ENCODE measurements at regions not wholly inside any gene's neighbourhood (a gene's known extent, or its start where the extent isn't known, plus 50 kb on each side); places are given as distances from the start of the nearest gene placed in this dataset.
"Not testable (repeated sequence)": the region's sequence is repeated elsewhere in the genome, so short reads cannot be mapped to it uniquely, and the experiment has no call there.

GRCh38 chr4:3954540-3955320, 188.5 kb downstream of the ADRA2C start:
- Histone ChIP-seq H3K56ac (ENCODE audit: low read length) (peak overlapping the region; percentile 83), H3K4me3 (ENCODE audit: low read length) (peak overlapping the region; percentile 38), H3K4me2 (ENCODE audit: low read length) (peak overlapping the region; percentile 27), H3K27ac (ENCODE audit: low read depth, low read length) (peak overlapping the region; percentile 22), H3K9ac (ENCODE audit: low read length) (peak overlapping the region; percentile 74)
- not testable (repeated sequence) for H3K27me3 ChIP-seq (ENCODE audit: insufficient read depth, low read length, poor library complexity); H3K36me3 ChIP-seq (ENCODE audit: control insufficient read depth, insufficient read depth, low read length); H2BK120ac ChIP-seq (ENCODE audit: low read depth, low read length); H2BK5ac ChIP-seq (ENCODE audit: low read length); H3K23ac ChIP-seq (ENCODE audit: low read length); H3K4me1 ChIP-seq (ENCODE audit: control insufficient read depth, low read depth, low read length); H3K79me2 ChIP-seq (ENCODE audit: control insufficient read depth, insufficient read depth, low read length); H3K4ac ChIP-seq (ENCODE audit: low read depth, low read length); H4K5ac ChIP-seq (ENCODE audit: low read length); H3K79me1 ChIP-seq (ENCODE audit: low read length); H2AK5ac ChIP-seq (ENCODE audit: low read length); H3K18ac ChIP-seq (ENCODE audit: low read length); H2BK15ac ChIP-seq (replicated peaks; ENCODE audit: low read depth); H4K8ac ChIP-seq (ENCODE audit: low read depth, low read length)
- DNase-seq: peak; percentile 92
- no CpG with 5 or more reads among the region's 53 CpGs for WGBS (ENCODE audit: extremely low coverage, insufficient coverage, low lambda C conversion rate)

- H4K8ac ChIP-seq (ENCODE audit: low read depth, low read length); H2BK15ac ChIP-seq (replicated peaks; ENCODE audit: low read depth); H3K4me2 ChIP-seq (ENCODE audit: low read length); H3K4me1 ChIP-seq (ENCODE audit: control insufficient read depth, low read depth, low read length); H2AK5ac ChIP-seq (ENCODE audit: low read length); H3K27me3 ChIP-seq (ENCODE audit: insufficient read depth, low read length, poor library complexity); H3K79me1 ChIP-seq (ENCODE audit: low read length); H3K4ac ChIP-seq (ENCODE audit: low read depth, low read length); H3K23ac ChIP-seq (ENCODE audit: low read length); H4K5ac ChIP-seq (ENCODE audit: low read length); H2BK120ac ChIP-seq (ENCODE audit: low read depth, low read length); H3K79me2 ChIP-seq (ENCODE audit: control insufficient read depth, insufficient read depth, low read length); H3K36me3 ChIP-seq (ENCODE audit: control insufficient read depth, insufficient read depth, low read length); H2BK5ac ChIP-seq (ENCODE audit: low read length); H3K18ac ChIP-seq (ENCODE audit: low read length): not testable (repeated sequence)
- WGBS (ENCODE audit: extremely low coverage, insufficient coverage, low lambda C conversion rate): no CpG with 5 or more reads among the region's 60 CpGs
- Histone ChIP-seq H3K56ac (ENCODE audit: low read length) (peak overlapping the region; percentile 83), H3K4me3 (ENCODE audit: low read length) (peak overlapping the region; percentile 38), H3K9ac (ENCODE audit: low read length) (peak overlapping the region; percentile 74), H3K27ac (ENCODE audit: low read depth, low read length) (peak overlapping the region; percentile 22)
- peak; percentile 100 for DNase-seq
Measured at GRCh38 chr4:3955321-3956164, 189.4 kb downstream of the ADRA2C start.

GRCh38 chr4:3956165-3956867, 190.1 kb downstream of the ADRA2C start:
- WGBS (ENCODE audit: extremely low coverage, insufficient coverage, low lambda C conversion rate): no CpG with 5 or more reads among the region's 38 CpGs
- DNase-seq: not testable (repeated sequence)

GRCh38 chr4:3961091-3961672, 195.0 kb downstream of the ADRA2C start:
- H3K79me2 ChIP-seq (ENCODE audit: control insufficient read depth, insufficient read depth, low read length); H3K9ac ChIP-seq (ENCODE audit: low read length); H4K8ac ChIP-seq (ENCODE audit: low read depth, low read length); H3K36me3 ChIP-seq (ENCODE audit: control insufficient read depth, insufficient read depth, low read length); H4K5ac ChIP-seq (ENCODE audit: low read length); H3K56ac ChIP-seq (ENCODE audit: low read length); H2BK120ac ChIP-seq (ENCODE audit: low read depth, low read length); H3K79me1 ChIP-seq (ENCODE audit: low read length); H3K27ac ChIP-seq (ENCODE audit: low read depth, low read length); H3K4me1 ChIP-seq (ENCODE audit: control insufficient read depth, low read depth, low read length); H2BK15ac ChIP-seq (replicated peaks; ENCODE audit: low read depth); DNase-seq; H3K18ac ChIP-seq (ENCODE audit: low read length); H3K4ac ChIP-seq (ENCODE audit: low read depth, low read length); H3K4me3 ChIP-seq (ENCODE audit: low read length); H2AK5ac ChIP-seq (ENCODE audit: low read length); H2BK5ac ChIP-seq (ENCODE audit: low read length); H3K23ac ChIP-seq (ENCODE audit: low read length); H3K27me3 ChIP-seq (ENCODE audit: insufficient read depth, low read length, poor library complexity); H3K4me2 ChIP-seq (ENCODE audit: low read length): not testable (repeated sequence)
- no CpG with 5 or more reads among the region's 10 CpGs for WGBS (ENCODE audit: extremely low coverage, insufficient coverage, low lambda C conversion rate)

More at GRCh38 chr4:3956165-3956867, 190.1 kb downstream of the ADRA2C start:
- H4K8ac ChIP-seq (ENCODE audit: low read depth, low read length); H4K5ac ChIP-seq (ENCODE audit: low read length); H2AK5ac ChIP-seq (ENCODE audit: low read length); H3K4me1 ChIP-seq (ENCODE audit: control insufficient read depth, low read depth, low read length); H3K79me2 ChIP-seq (ENCODE audit: control insufficient read depth, insufficient read depth, low read length); H3K23ac ChIP-seq (ENCODE audit: low read length); H3K36me3 ChIP-seq (ENCODE audit: control insufficient read depth, insufficient read depth, low read length); H2BK120ac ChIP-seq (ENCODE audit: low read depth, low read length); H3K4me2 ChIP-seq (ENCODE audit: low read length); H2BK15ac ChIP-seq (replicated peaks; ENCODE audit: low read depth); H3K27me3 ChIP-seq (ENCODE audit: insufficient read depth, low read length, poor library complexity); H3K27ac ChIP-seq (ENCODE audit: low read depth, low read length); H2BK5ac ChIP-seq (ENCODE audit: low read length); H3K79me1 ChIP-seq (ENCODE audit: low read length); H3K4ac ChIP-seq (ENCODE audit: low read depth, low read length); H3K18ac ChIP-seq (ENCODE audit: low read length); H3K4me3 ChIP-seq (ENCODE audit: low read length): not testable (repeated sequence)
- peak overlapping the region; percentile 56 for H3K56ac ChIP-seq (ENCODE audit: low read length)
- peak overlapping the region; percentile 27 for H3K9ac ChIP-seq (ENCODE audit: low read length)

GRCh38 chr4:3964572-3965278, 198.5 kb downstream of the ADRA2C start:
- H3K18ac ChIP-seq (ENCODE audit: low read length); H3K27ac ChIP-seq (ENCODE audit: low read depth, low read length); H3K4me2 ChIP-seq (ENCODE audit: low read length); H2BK120ac ChIP-seq (ENCODE audit: low read depth, low read length); H3K27me3 ChIP-seq (ENCODE audit: insufficient read depth, low read length, poor library complexity); DNase-seq; H3K56ac ChIP-seq (ENCODE audit: low read length); H3K4ac ChIP-seq (ENCODE audit: low read depth, low read length); H4K8ac ChIP-seq (ENCODE audit: low read depth, low read length); H3K4me3 ChIP-seq (ENCODE audit: low read length); H3K36me3 ChIP-seq (ENCODE audit: control insufficient read depth, insufficient read depth, low read length); H3K79me1 ChIP-seq (ENCODE audit: low read length); H3K23ac ChIP-seq (ENCODE audit: low read length); H2BK15ac ChIP-seq (replicated peaks; ENCODE audit: low read depth); H2BK5ac ChIP-seq (ENCODE audit: low read length); H3K9ac ChIP-seq (ENCODE audit: low read length); H3K4me1 ChIP-seq (ENCODE audit: control insufficient read depth, low read depth, low read length); H3K79me2 ChIP-seq (ENCODE audit: control insufficient read depth, insufficient read depth, low read length); H4K5ac ChIP-seq (ENCODE audit: low read length); H2AK5ac ChIP-seq (ENCODE audit: low read length): not testable (repeated sequence)
- WGBS (ENCODE audit: extremely low coverage, insufficient coverage, low lambda C conversion rate): no CpG with 5 or more reads among the region's 24 CpGs

All from mesendoderm (in vitro differentiated cells).